ENCODE measurements at regions not wholly inside any gene's neighbourhood (a gene's known extent, or its start where the extent isn't known, plus 50 kb on each side); places are given as distances from the start of the nearest gene placed in this dataset.

GRCh38 chr5:33261305-33261704, 179.5 kb upstream of the TARS1 start:
- H3K36me3 Mint-ChIP-seq (ENCODE audit: low read depth), result no peaks in the 10 kb centered on the region
- CTCF ChIA-PET, result no interaction called here
- no peak overlapping the region for H3K27ac Mint-ChIP-seq
- H3K4me3 Mint-ChIP-seq, result no peak overlapping the region
- H3K9me3 Mint-ChIP-seq, result no peaks in the 10 kb centered on the region
- POLR2A ChIA-PET, result no interaction called here
- H3K27me3 Mint-ChIP-seq, result no peaks in the 10 kb centered on the region
- no peak for DNase-seq
- no peaks in the 10 kb centered on the region for H3K4me1 Mint-ChIP-seq

GRCh38 chr5:33261747-33262146, 179.0 kb upstream of the TARS1 start:
- POLR2A ChIA-PET, result no interaction called here
- no peak for DNase-seq
- no peak overlapping the region for H3K4me3 Mint-ChIP-seq

GRCh38 chr5:33267801-33268200, 173.0 kb upstream of the TARS1 start:
- H3K27me3 Mint-ChIP-seq, result no peaks in the 10 kb centered on the region
- H3K4me1 Mint-ChIP-seq, result no peaks in the 10 kb centered on the region
- no peak for DNase-seq
- no peaks in the 10 kb centered on the region for H3K36me3 Mint-ChIP-seq (ENCODE audit: low read depth)
- no peak overlapping the region for H3K27ac Mint-ChIP-seq
- ChIA-PET POLR2A (no interaction called here), CTCF (no interaction called here)
- H3K9me3 Mint-ChIP-seq, result no peaks in the 10 kb centered on the region
- H3K4me3 Mint-ChIP-seq, result no peak overlapping the region

More at GRCh38 chr5:33261747-33262146, 179.0 kb upstream of the TARS1 start:
- Mint-ChIP-seq H3K27ac (no peak overlapping the region), H3K9me3 (no peaks in the 10 kb centered on the region), H3K27me3 (no peaks in the 10 kb centered on the region), H3K36me3 (ENCODE audit: low read depth) (no peaks in the 10 kb centered on the region), H3K4me1 (no peaks in the 10 kb centered on the region)
- CTCF ChIA-PET, result no interaction called here

GRCh38 chr5:33268374-33268773, 172.4 kb upstream of the TARS1 start:
- POLR2A ChIA-PET, result no interaction called here
- DNase-seq, result no peak
- Mint-ChIP-seq H3K9me3 (no peaks in the 10 kb centered on the region), H3K27ac (no peak overlapping the region), H3K27me3 (no peaks in the 10 kb centered on the region), H3K36me3 (ENCODE audit: low read depth) (no peaks in the 10 kb centered on the region), H3K4me1 (no peaks in the 10 kb centered on the region), H3K4me3 (no peak overlapping the region)
- CTCF ChIA-PET, result no interaction called here

- Mint-ChIP-seq H3K4me3 (no peak overlapping the region), H3K9me3 (no peaks in the 10 kb centered on the region), H3K27me3 (no peaks in the 10 kb centered on the region), H3K4me1 (no peaks in the 10 kb centered on the region), H3K36me3 (ENCODE audit: low read depth) (no peaks in the 10 kb centered on the region), H3K27ac (no peak overlapping the region)
- ChIA-PET POLR2A (no interaction called here), CTCF (no interaction called here)
- no peak for DNase-seq
Observed at GRCh38 chr5:33270671-33271070, 170.1 kb upstream of the TARS1 start.

GRCh38 chr5:33271606-33272005, 169.2 kb upstream of the TARS1 start:
- Mint-ChIP-seq H3K4me1 (no peaks in the 10 kb centered on the region), H3K4me3 (no peak overlapping the region), H3K27me3 (no peaks in the 10 kb centered on the region), H3K36me3 (ENCODE audit: low read depth) (no peaks in the 10 kb centered on the region), H3K9me3 (no peaks in the 10 kb centered on the region), H3K27ac (no peak overlapping the region)
- ChIA-PET POLR2A (no interaction called here), CTCF (no interaction called here)
- no peak for DNase-seq

- CTCF ChIA-PET, result no interaction called here
- Mint-ChIP-seq H3K27ac (no peak overlapping the region), H3K4me3 (no peak overlapping the region), H3K4me1 (no peaks in the 10 kb centered on the region), H3K36me3 (ENCODE audit: low read depth) (no peaks in the 10 kb centered on the region), H3K27me3 (no peaks in the 10 kb centered on the region), H3K9me3 (no peaks in the 10 kb centered on the region)
- POLR2A ChIA-PET, result no interaction called here
- DNase-seq, result no peak
Observed at GRCh38 chr5:33272288-33272687, 168.5 kb upstream of the TARS1 start.

- Mint-ChIP-seq H3K4me3 (no peak overlapping the region), H3K9me3 (no peaks in the 10 kb centered on the region), H3K27ac (no peak overlapping the region), H3K4me1 (no peaks in the 10 kb centered on the region), H3K27me3 (no peaks in the 10 kb centered on the region), H3K36me3 (ENCODE audit: low read depth) (no peaks in the 10 kb centered on the region)
- CTCF ChIA-PET, result no interaction called here
- DNase-seq, result no peak
- POLR2A ChIA-PET, result no interaction called here
Observed at GRCh38 chr5:33273985-33274384, 166.8 kb upstream of the TARS1 start.

GRCh38 chr5:33275391-33275790, 165.4 kb upstream of the TARS1 start:
- H3K27me3 Mint-ChIP-seq, result no peaks in the 10 kb centered on the region
- no peaks in the 10 kb centered on the region for H3K36me3 Mint-ChIP-seq (ENCODE audit: low read depth)
- H3K4me3 Mint-ChIP-seq, result no peak overlapping the region
- no peak overlapping the region for H3K27ac Mint-ChIP-seq
- POLR2A ChIA-PET, result no interaction called here
- CTCF ChIA-PET, result no interaction called here
- H3K4me1 Mint-ChIP-seq, result no peaks in the 10 kb centered on the region
- DNase-seq, result no peak
- H3K9me3 Mint-ChIP-seq, result no peaks in the 10 kb centered on the region

- no peak for DNase-seq
- no peaks in the 10 kb centered on the region for H3K36me3 Mint-ChIP-seq (ENCODE audit: low read depth)
- POLR2A ChIA-PET, result no interaction called here
Observed at GRCh38 chr5:33275921-33276627, 164.7 kb upstream of the TARS1 start.

GRCh38 chr5:33276628-33276950, 164.2 kb upstream of the TARS1 start:
- no peak overlapping the region for H3K4me3 Mint-ChIP-seq
- ChIA-PET POLR2A (no interaction called here), CTCF (no interaction called here)
- no peaks in the 10 kb centered on the region for H3K4me1 Mint-ChIP-seq
- no peak for DNase-seq
- H3K27ac Mint-ChIP-seq, result no peak overlapping the region
- H3K36me3 Mint-ChIP-seq (ENCODE audit: low read depth), result no peaks in the 10 kb centered on the region
- no peaks in the 10 kb centered on the region for H3K27me3 Mint-ChIP-seq
- no peaks in the 10 kb centered on the region for H3K9me3 Mint-ChIP-seq

More at GRCh38 chr5:33275921-33276627, 164.7 kb upstream of the TARS1 start:
- no peaks in the 10 kb centered on the region for H3K27me3 Mint-ChIP-seq
- no peaks in the 10 kb centered on the region for H3K9me3 Mint-ChIP-seq
- no peaks in the 10 kb centered on the region for H3K4me1 Mint-ChIP-seq
- H3K4me3 Mint-ChIP-seq, result no peak overlapping the region
- H3K27ac Mint-ChIP-seq, result no peak overlapping the region
- CTCF ChIA-PET, result no interaction called here

GRCh38 chr5:33277061-33277650, 163.6 kb upstream of the TARS1 start:
- H3K27ac Mint-ChIP-seq, result no peak overlapping the region
- H3K27me3 Mint-ChIP-seq, result no peaks in the 10 kb centered on the region
- H3K9me3 Mint-ChIP-seq, result no peaks in the 10 kb centered on the region
- POLR2A ChIA-PET, result no interaction called here
- no peak overlapping the region for H3K4me3 Mint-ChIP-seq
- no peaks in the 10 kb centered on the region for H3K36me3 Mint-ChIP-seq (ENCODE audit: low read depth)
- CTCF ChIA-PET, result no interaction called here
- no peaks in the 10 kb centered on the region for H3K4me1 Mint-ChIP-seq
- no peak for DNase-seq

- Mint-ChIP-seq H3K36me3 (ENCODE audit: low read depth) (no peaks in the 10 kb centered on the region), H3K4me1 (no peaks in the 10 kb centered on the region), H3K27ac (no peak overlapping the region), H3K4me3 (no peak overlapping the region), H3K9me3 (no peaks in the 10 kb centered on the region), H3K27me3 (no peaks in the 10 kb centered on the region)
- ChIA-PET CTCF (no interaction called here), POLR2A (no interaction called here)
- no peak for DNase-seq
Observed at GRCh38 chr5:33281431-33281843, 159.3 kb upstream of the TARS1 start.

- no peaks in the 10 kb centered on the region for H3K9me3 Mint-ChIP-seq
- CTCF ChIA-PET, result no interaction called here
- no peak for DNase-seq
- no peaks in the 10 kb centered on the region for H3K4me1 Mint-ChIP-seq
- no peak overlapping the region for H3K27ac Mint-ChIP-seq
- no peaks in the 10 kb centered on the region for H3K27me3 Mint-ChIP-seq
- POLR2A ChIA-PET, result no interaction called here
- H3K36me3 Mint-ChIP-seq (ENCODE audit: low read depth), result no peaks in the 10 kb centered on the region
- no peak overlapping the region for H3K4me3 Mint-ChIP-seq
Observed at GRCh38 chr5:33282157-33282556, 158.6 kb upstream of the TARS1 start.

Data from activated CD4-positive, alpha-beta memory T cell treated with anti-CD3 and anti-CD28 coated beads, Interleukin-2, amount 10 ng/mL, durations not matched to agents 7 days and 5 days (primary cell).